GM12878 (cell line): ENCODE measurements at regions not wholly inside any gene's neighbourhood (a gene's known extent, or its start where the extent isn't known, plus 50 kb on each side); places are given as distances from the start of the nearest gene placed in this dataset.

Source experiments
- ATAC-seq: fragments of 200-7000 bp; cut with Tn5 transposase; 3 replicates; pipeline ENCODE4 v1.9.1; 2020; ENCODE audit warnings: mild to moderate bottlenecking, moderate library complexity
- BruUV-seq: library from RNA; stranded (reverse); fragments of 400-500 nt; replicated peaks from 2 replicates; lab custom pipeline; 2021; lab: Mats Ljungman, UMichigan
- CTCF ChIA-PET: fragments of 300-600 bp; sonication (Branson Sonifier 250); formaldehyde crosslinking; extraction: SDS; loops from one replicate; lab custom pipeline; 2021; ENCODE audit warnings: inconsistent platforms; lab: Yijun Ruan, JAX
- POLR2A ChIA-PET: fragments of 350-600 bp; formaldehyde crosslinking; extraction: SDS; loops from one replicate; lab custom pipeline; 2021; ENCODE audit warnings: inconsistent platforms; lab: Charles Lee
- RAD21 ChIA-PET: fragments of 300-600 bp; sonication (Branson Sonifier 250); formaldehyde crosslinking; loops from one replicate; lab custom pipeline; 2023; ENCODE audit warnings: antibody characterized with exemption; ENCODE audit not compliant: unreplicated experiment; lab: Charles Lee
- SMC1A ChIA-PET: fragments of 300-600 bp; sonication (Branson Sonifier 250); formaldehyde crosslinking; loops from one replicate; lab custom pipeline; 2023; ENCODE audit not compliant: unreplicated experiment, uncharacterized antibody; lab: Charles Lee
- DNase-seq: peaks from one replicate; pipeline ENCODE4 v3.0.0-alpha.2; 2011; ENCODE audit warnings: low read depth, low spot score
- FAIRE-seq: peaks from 3 replicates; lab custom pipeline; 2011; peaks lifted over from hg19 to GRCh38; lab: Jason Lieb, UNC
- H2AFZ ChIP-seq: 2 replicates; pipeline ENCODE4 v1.6.0; 2011; ENCODE audit warnings: low read depth, low read length, control low read depth; ENCODE audit not compliant: control insufficient read depth
- H3K27ac ChIP-seq: 2 replicates; pipeline ENCODE4 v1.5.1; 2011; ENCODE audit warnings: control low read depth; ENCODE audit not compliant: control insufficient read depth, insufficient read depth
- H3K27me3 ChIP-seq, 2 experiments: replicated peaks in 1 of 2; 2 replicates each; pipeline versions ENCODE4 v1.6.0 to v1.6.1; 2011; ENCODE audit warnings: low read length in 1 of 2; ENCODE audit not compliant: control insufficient read depth in 2 of 2, insufficient read depth in 2 of 2
- H3K36me3 ChIP-seq, 2 experiments: 2 replicates each; pipeline ENCODE4 v1.5.1; 2011; ENCODE audit warnings: low read length in 1 of 2; ENCODE audit not compliant: control insufficient read depth in 2 of 2, insufficient read depth in 2 of 2
- H3K4me1 ChIP-seq: 2 replicates; pipeline ENCODE4 v1.6.1; 2011; ENCODE audit warnings: mild to moderate bottlenecking, low read length, moderate library complexity, mixed read lengths; ENCODE audit not compliant: control insufficient read depth, insufficient read depth
- H3K4me2 ChIP-seq: 2 replicates; pipeline ENCODE4 v1.6.0; 2011; ENCODE audit warnings: control low read depth; ENCODE audit not compliant: control insufficient read depth, insufficient read depth
- H3K4me3 ChIP-seq: fragments of 200-600 bp; sonication (generic); 2 replicates; pipeline ENCODE4 v1.5.1; 2016
- H3K79me2 ChIP-seq: 2 replicates; pipeline ENCODE4 v1.6.0; 2011; ENCODE audit warnings: low read length; ENCODE audit not compliant: control insufficient read depth, insufficient read depth
- H3K9ac ChIP-seq: 2 replicates; pipeline ENCODE4 v1.8.0; 2011; ENCODE audit warnings: low read length, control low read depth, mixed read lengths; ENCODE audit not compliant: control insufficient read depth, insufficient read depth
- H3K9me3 ChIP-seq: replicated peaks from 3 replicates; pipeline ENCODE4 v1.5.1; 2011; ENCODE audit warnings: mild to moderate bottlenecking, low read length; ENCODE audit not compliant: control insufficient read depth, insufficient read depth
- H4K20me1 ChIP-seq: 2 replicates; pipeline ENCODE4 v1.6.0; 2011; ENCODE audit not compliant: control insufficient read depth, insufficient read depth
- ATF7 ChIP-seq: fragments of 450-650 bp; IDR thresholded peaks from 2 replicates; pipeline ENCODE4 v1.6.1; 2016; ENCODE audit warnings: low read depth, mild to moderate bottlenecking
- CEBPB ChIP-seq, 2 experiments: fragments of 150-350 bp in 1 of 2; IDR thresholded peaks; 2 replicates each; pipeline ENCODE4 v1.6.1; 2012 to 2014; ENCODE audit warnings: low read depth in 2 of 2, low read length in 2 of 2, borderline replicate concordance in 1 of 2, inconsistent platforms in 1 of 2
- CREM ChIP-seq: IDR thresholded peaks from 2 replicates; pipeline ENCODE4 v1.6.1; 2014; ENCODE audit warnings: antibody characterized with exemption, low read depth
- FOXK2 ChIP-seq: fragments of 450-650 bp; IDR thresholded peaks from 2 replicates; pipeline ENCODE4 v1.6.1; 2017; ENCODE audit warnings: mild to moderate bottlenecking, moderate library complexity
- IKZF1 ChIP-seq: fragments of 450-650 bp; conservative IDR thresholded peaks from 2 replicates; pipeline ENCODE4 v1.6.1; 2017; ENCODE audit warnings: antibody characterized with exemption, mild to moderate bottlenecking
- JUND ChIP-seq: IDR thresholded peaks from 2 replicates; pipeline ENCODE4 v1.6.1; 2012; ENCODE audit warnings: low read depth, mild to moderate bottlenecking, low read length, improper control_type of control experiment, moderate library complexity
- MEF2A ChIP-seq: IDR thresholded peaks from 2 replicates; pipeline ENCODE4 v1.6.1; 2011; ENCODE audit warnings: low read depth, mild to moderate bottlenecking, low read length, moderate library complexity; ENCODE audit not compliant: insufficient read depth
- NR2C1 ChIP-seq: fragments of 450-650 bp; IDR thresholded peaks from 2 replicates; pipeline ENCODE4 v1.6.1; 2017; ENCODE audit warnings: antibody characterized with exemption, mild to moderate bottlenecking, moderate library complexity
- NR2C2 ChIP-seq: IDR thresholded peaks from 2 replicates; pipeline ENCODE4 v1.6.1; 2011; ENCODE audit warnings: borderline replicate concordance, low read depth; ENCODE audit not compliant: control insufficient read depth, insufficient read length
- SP1 ChIP-seq: IDR thresholded peaks from one replicate; pipeline ENCODE4 v1.6.1; 2011; ENCODE audit warnings: low read depth, low read length
- SPI1 ChIP-seq: IDR thresholded peaks from 2 replicates; pipeline ENCODE4 v1.6.1; 2011; ENCODE audit warnings: low read depth, mild to moderate bottlenecking, low read length, moderate library complexity, borderline replicate concordance; ENCODE audit not compliant: insufficient read depth
- SRF ChIP-seq, 2 experiments: IDR thresholded peaks; 2 replicates each; pipeline ENCODE4 v1.6.1; 2011; ENCODE audit warnings: low read depth in 2 of 2, low read length in 2 of 2, mild to moderate bottlenecking in 1 of 2, moderate library complexity in 1 of 2
- ZNF274 ChIP-seq: IDR thresholded peaks from one replicate; pipeline ENCODE4 v1.8.0; 2011; ENCODE audit not compliant: insufficient read length, insufficient read depth
- WGBS: methylation state at CpG from one replicate; pipeline ENCODE4 v1.1.6; 2016; ENCODE audit warnings: low lambda C conversion rate; ENCODE audit not compliant: insufficient replicate concordance, insufficient coverage; ENCODE audit errors: missing lambda C conversion rate; 5-methylcytosine and 5-hydroxymethylcytosine counted together
- in situ Hi-C: fragments of 300-500 bp; cut with MboI; formaldehyde crosslinking; loops from 9 replicates; pipeline ENCODE4 v1.14.3; 2018; ENCODE audit warnings: mixed read lengths
- intact Hi-C: fragments of 100-400 bp; cut with micrococcal nuclease; formaldehyde crosslinking; loops from one replicate; pipeline ENCODE4 v1.14.2; 2022; ENCODE audit not compliant: unreplicated experiment
- TF ChIP-seq, protein P1 (sequence below): fragments of 450-650 bp; IDR thresholded peaks from 2 replicates; pipeline ENCODE4 v1.6.1; 2016; ENCODE audit warnings: mild to moderate bottlenecking
- TF ChIP-seq, protein P2 (sequence below): fragments of 450-650 bp; formaldehyde crosslinking; IDR thresholded peaks from 2 replicates; pipeline ENCODE4 v1.4.0; 2020; ENCODE audit warnings: mild to moderate bottlenecking, moderate library complexity

DNA sequence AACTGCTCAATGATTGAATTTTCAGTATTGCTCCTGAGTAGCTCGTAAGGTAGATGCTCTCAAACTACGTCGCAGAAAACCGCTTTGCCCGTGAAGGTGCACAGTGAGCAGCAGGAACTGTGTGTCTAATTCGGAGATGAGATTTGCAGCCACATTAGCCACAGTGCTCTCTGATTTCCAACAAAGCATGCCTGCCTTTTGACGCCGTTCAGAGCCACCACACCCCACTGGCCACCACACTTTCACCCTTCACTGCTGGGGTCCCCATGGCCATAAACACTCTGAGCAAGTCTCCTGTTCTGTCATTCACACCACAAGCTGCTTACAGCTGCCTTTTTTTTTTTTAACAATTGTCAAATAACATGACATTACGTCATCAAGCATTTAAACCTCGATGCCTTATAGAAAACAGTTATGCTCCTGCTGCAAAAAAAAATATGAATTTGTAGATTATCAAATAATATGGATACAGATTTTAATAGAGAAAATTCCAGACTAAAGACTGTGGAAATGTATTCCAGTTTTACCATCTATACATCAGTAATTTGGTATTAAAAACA, 578.8 kb upstream of the PFKP start (continued):
- TF ChIP-seq MEF2A (no peak), ZNF274 (no peak), NR2C2 (no peak), CREM (no peak), SRF (IDR thresholded peaks at IDR 0.05; ENCODE audit: low read depth in 2 of 2, low read length in 2 of 2) (no peak), FOXK2 (no peak), JUND (no peak), IKZF1 (no peak)

DNA sequence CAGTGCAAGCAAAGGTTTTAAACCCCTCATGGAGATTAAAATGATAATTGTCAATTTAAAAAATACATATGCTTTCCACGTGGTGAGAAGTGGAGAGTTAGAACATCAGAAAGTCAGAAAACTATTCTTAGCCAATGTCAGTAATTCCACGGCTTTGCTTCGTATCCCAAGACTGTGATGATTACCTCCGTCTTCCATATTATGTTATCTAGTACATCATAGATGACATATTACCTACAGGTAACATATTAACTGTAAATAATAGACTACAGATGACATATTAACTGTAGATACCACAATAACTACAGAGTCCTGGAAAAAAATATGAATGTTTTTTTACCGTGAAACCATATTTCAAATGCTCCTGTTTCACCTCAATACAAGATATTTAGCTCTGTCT, 579.4 kb upstream of the PFKP start:
- ChIA-PET SMC1A (interaction anchor here (0.8 kb wide), 1 partner anchor 42 kb away, joined by 3 read pairs; no protein-coding TSS in a partner anchor), POLR2A (no interaction called here), CTCF (no interaction called here), RAD21 (no interaction called here)
- no peak overlapping the region for H3K27ac ChIP-seq
- DNase-seq (no peak), ATAC-seq (no peak), FAIRE-seq (no peak)
- WGBS, result 17% methylated on average over 5 of the region's 5 CpGs
- intact Hi-C loops, result no loop called here
- no peak overlapping the region for H3K4me2 ChIP-seq
- H4K20me1 ChIP-seq, result no peaks in the 10 kb centered on the region
- H3K4me3 ChIP-seq, result no peak overlapping the region
- no peaks in the 10 kb centered on the region for H3K27me3 ChIP-seq
- no peaks in the 10 kb centered on the region for H3K36me3 ChIP-seq
- in situ Hi-C loops, result no loop called here
- H2AFZ ChIP-seq, result no peak overlapping the region
- no peaks in the 10 kb centered on the region for H3K9me3 ChIP-seq
- H3K4me1 ChIP-seq, result no peaks in the 10 kb centered on the region
- H3K9ac ChIP-seq, result no peak overlapping the region
- no TSS peak for BruUV-seq
- no peaks in the 10 kb centered on the region for H3K79me2 ChIP-seq
- TF ChIP-seq NR2C1 (no peak), SP1 (no peak), ZNF274 (no peak), ATF7 (no peak), SPI1 (no peak), CEBPB (IDR thresholded peaks at IDR 0.05; ENCODE audit: borderline replicate concordance in 1 of 2, low read depth in 2 of 2, low read length in 2 of 2) (no peak)
- TF ChIP-seq, protein P1, sequence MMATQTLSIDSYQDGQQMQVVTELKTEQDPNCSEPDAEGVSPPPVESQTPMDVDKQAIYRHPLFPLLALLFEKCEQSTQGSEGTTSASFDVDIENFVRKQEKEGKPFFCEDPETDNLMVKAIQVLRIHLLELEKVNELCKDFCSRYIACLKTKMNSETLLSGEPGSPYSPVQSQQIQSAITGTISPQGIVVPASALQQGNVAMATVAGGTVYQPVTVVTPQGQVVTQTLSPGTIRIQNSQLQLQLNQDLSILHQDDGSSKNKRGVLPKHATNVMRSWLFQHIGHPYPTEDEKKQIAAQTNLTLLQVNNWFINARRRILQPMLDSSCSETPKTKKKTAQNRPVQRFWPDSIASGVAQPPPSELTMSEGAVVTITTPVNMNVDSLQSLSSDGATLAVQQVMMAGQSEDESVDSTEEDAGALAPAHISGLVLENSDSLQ, result no peak
- TF ChIP-seq, protein P2, sequence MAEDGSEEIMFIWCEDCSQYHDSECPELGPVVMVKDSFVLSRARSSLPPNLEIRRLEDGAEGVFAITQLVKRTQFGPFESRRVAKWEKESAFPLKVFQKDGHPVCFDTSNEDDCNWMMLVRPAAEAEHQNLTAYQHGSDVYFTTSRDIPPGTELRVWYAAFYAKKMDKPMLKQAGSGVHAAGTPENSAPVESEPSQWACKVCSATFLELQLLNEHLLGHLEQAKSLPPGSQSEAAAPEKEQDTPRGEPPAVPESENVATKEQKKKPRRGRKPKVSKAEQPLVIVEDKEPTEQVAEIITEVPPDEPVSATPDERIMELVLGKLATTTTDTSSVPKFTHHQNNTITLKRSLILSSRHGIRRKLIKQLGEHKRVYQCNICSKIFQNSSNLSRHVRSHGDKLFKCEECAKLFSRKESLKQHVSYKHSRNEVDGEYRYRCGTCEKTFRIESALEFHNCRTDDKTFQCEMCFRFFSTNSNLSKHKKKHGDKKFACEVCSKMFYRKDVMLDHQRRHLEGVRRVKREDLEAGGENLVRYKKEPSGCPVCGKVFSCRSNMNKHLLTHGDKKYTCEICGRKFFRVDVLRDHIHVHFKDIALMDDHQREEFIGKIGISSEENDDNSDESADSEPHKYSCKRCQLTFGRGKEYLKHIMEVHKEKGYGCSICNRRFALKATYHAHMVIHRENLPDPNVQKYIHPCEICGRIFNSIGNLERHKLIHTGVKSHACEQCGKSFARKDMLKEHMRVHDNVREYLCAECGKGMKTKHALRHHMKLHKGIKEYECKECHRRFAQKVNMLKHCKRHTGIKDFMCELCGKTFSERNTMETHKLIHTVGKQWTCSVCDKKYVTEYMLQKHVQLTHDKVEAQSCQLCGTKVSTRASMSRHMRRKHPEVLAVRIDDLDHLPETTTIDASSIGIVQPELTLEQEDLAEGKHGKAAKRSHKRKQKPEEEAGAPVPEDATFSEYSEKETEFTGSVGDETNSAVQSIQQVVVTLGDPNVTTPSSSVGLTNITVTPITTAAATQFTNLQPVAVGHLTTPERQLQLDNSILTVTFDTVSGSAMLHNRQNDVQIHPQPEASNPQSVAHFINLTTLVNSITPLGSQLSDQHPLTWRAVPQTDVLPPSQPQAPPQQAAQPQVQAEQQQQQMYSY, result no peak
